PC-3 (cell line): ENCODE measurements at regions not wholly inside any gene's neighbourhood (a gene's known extent, or its start where the extent isn't known, plus 50 kb on each side); places are given as distances from the start of the nearest gene placed in this dataset.

ENCODE experiments used
- EZH2 ChIP-seq: fragments of 300-600 bp; sonication (generic); IDR thresholded peaks from one replicate; pipeline ENCODE4 v1.6.1; 2017; ENCODE audit warnings: antibody characterized with exemption, mild to moderate bottlenecking, low read length; ENCODE audit not compliant: unreplicated experiment
- EZH2phosphoT487 ChIP-seq: fragments of 300-600 bp; sonication (generic); IDR thresholded peaks from 2 replicates; pipeline ENCODE4 v1.6.1; 2018; ENCODE audit warnings: mild to moderate bottlenecking, antibody characterized with exemption, low read length, borderline replicate concordance
- TF ChIP-seq, protein P1 (sequence below): fragments of 300-600 bp; sonication (generic); conservative IDR thresholded peaks from 2 replicates; pipeline ENCODE4 v1.5.1; 2017; ENCODE audit warnings: antibody characterized with exemption, low read depth, mild to moderate bottlenecking, low read length

DNA sequence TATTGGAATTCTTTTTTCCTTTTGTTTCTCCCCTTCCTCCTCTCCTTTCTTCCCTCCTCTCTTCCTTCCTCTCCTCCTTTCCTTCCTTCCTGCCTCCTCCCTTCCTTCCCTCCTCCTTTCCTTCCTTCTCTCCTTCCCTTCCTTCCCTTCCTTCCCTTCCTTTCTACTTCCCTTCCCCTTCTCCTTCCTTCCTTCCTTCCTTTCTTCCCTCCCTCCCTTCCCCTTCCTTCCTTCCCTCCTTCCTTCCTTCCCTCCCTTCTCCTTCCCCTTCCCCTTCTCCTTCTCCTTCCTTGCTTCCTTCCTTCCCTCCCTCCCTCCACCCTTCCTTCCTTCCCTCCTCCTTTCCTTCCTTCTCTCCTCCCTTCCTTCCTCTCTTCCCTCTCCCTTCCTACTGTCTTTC, 431.0 kb upstream of the MEIS1 start:
- TF ChIP-seq, protein P1, sequence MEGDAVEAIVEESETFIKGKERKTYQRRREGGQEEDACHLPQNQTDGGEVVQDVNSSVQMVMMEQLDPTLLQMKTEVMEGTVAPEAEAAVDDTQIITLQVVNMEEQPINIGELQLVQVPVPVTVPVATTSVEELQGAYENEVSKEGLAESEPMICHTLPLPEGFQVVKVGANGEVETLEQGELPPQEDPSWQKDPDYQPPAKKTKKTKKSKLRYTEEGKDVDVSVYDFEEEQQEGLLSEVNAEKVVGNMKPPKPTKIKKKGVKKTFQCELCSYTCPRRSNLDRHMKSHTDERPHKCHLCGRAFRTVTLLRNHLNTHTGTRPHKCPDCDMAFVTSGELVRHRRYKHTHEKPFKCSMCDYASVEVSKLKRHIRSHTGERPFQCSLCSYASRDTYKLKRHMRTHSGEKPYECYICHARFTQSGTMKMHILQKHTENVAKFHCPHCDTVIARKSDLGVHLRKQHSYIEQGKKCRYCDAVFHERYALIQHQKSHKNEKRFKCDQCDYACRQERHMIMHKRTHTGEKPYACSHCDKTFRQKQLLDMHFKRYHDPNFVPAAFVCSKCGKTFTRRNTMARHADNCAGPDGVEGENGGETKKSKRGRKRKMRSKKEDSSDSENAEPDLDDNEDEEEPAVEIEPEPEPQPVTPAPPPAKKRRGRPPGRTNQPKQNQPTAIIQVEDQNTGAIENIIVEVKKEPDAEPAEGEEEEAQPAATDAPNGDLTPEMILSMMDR: no peak
- TF ChIP-seq EZH2 (no peak), EZH2phosphoT487 (no peak)
